ENCODE measurements at regions not wholly inside any gene's neighbourhood (a gene's known extent, or its start where the extent isn't known, plus 50 kb on each side); places are given as distances from the start of the nearest gene placed in this dataset.

DNA sequence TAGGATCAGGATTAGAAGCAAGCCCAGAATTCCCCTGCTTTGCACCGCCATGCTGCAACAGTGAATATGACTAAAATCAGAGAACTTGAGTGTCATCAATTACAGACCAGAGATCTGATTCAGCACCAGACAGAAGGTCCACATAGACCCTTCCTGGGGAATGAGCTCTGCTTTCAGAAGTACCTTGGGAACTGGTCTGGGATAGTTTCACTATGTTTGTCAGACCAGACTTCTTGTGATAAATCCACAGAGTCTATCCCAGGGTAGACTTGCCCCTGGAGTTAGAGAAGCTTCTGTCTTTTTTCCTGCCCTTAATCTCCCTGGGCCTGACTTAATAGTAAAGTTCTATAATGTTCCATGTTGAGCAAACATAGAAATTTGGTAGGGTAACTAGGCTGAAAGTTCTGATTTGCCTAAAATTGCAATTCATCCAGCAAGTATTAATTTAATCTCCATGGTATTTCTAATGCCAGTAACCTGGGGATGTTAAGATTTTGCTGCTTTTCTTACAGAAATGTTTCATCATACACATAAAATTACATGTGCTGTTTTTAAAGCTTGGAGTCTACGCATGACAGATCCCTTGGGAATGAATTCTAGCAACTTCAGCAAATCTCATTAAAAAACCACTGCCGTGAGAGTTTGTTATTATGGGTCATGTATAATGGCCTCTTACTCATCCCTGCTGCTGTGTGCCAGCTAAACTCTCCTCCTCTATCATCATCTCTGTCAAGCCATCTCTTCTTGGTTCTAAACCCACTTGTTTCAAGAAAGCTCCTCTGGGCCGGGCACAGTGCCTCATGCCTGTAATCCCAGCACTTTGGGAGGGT lies 61.3 kb upstream of the METAP2 start:
- no peak overlapping the region for H3K4me3 Mint-ChIP-seq (ENCODE audit: unreplicated experiment)
- H3K9me3 Mint-ChIP-seq (ENCODE audit: unreplicated experiment): no peaks in the 10 kb centered on the region
- DNase-seq (ENCODE audit: extremely low spot score, unreplicated experiment): no peak
- TF ChIP-seq, protein P1, sequence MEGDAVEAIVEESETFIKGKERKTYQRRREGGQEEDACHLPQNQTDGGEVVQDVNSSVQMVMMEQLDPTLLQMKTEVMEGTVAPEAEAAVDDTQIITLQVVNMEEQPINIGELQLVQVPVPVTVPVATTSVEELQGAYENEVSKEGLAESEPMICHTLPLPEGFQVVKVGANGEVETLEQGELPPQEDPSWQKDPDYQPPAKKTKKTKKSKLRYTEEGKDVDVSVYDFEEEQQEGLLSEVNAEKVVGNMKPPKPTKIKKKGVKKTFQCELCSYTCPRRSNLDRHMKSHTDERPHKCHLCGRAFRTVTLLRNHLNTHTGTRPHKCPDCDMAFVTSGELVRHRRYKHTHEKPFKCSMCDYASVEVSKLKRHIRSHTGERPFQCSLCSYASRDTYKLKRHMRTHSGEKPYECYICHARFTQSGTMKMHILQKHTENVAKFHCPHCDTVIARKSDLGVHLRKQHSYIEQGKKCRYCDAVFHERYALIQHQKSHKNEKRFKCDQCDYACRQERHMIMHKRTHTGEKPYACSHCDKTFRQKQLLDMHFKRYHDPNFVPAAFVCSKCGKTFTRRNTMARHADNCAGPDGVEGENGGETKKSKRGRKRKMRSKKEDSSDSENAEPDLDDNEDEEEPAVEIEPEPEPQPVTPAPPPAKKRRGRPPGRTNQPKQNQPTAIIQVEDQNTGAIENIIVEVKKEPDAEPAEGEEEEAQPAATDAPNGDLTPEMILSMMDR (IDR thresholded peaks at IDR 0.05): no peak
- peaks cover 40% of the 10 kb centered on the region for H3K4me1 Mint-ChIP-seq (ENCODE audit: unreplicated experiment)
- no peaks in the 10 kb centered on the region for H3K36me3 Mint-ChIP-seq (ENCODE audit: unreplicated experiment)
- H3K27me3 Mint-ChIP-seq (ENCODE audit: unreplicated experiment): no peaks in the 10 kb centered on the region
- H3K27ac Mint-ChIP-seq (ENCODE audit: unreplicated experiment): peak overlapping the region; percentile 95

- no peak overlapping the region for H3K4me3 Mint-ChIP-seq (ENCODE audit: unreplicated experiment)
- no peaks in the 10 kb centered on the region for H3K27me3 Mint-ChIP-seq (ENCODE audit: unreplicated experiment)
- DNase-seq (ENCODE audit: extremely low spot score, unreplicated experiment): no peak
Measured at GRCh38 chr12:95413576-95413975, 60.4 kb upstream of the METAP2 start.

DNA sequence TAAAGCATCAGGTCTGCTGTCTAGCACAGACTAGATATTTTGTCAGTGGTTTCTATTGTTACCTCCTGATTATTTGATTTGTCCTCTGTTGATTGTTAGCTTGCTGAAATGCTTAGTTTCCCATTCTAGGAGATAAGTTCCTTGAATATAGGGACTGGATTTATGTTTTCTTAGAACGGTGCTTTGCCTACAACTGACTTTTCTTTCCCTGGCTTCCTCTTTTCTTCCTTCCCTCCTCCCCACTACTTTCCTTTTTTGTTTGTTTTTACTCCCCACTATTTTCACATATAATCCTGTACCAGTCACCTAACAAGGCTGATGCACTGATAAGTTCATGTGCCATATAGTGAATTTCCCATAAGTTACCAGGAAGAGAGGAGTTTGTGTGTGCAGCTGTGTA lies 58.5 kb upstream of the METAP2 start:
- TF ChIP-seq, protein P1 (IDR thresholded peaks at IDR 0.05): no peak
- Mint-ChIP-seq H3K27me3 (ENCODE audit: unreplicated experiment) (no peaks in the 10 kb centered on the region), H3K4me3 (ENCODE audit: unreplicated experiment) (no peak overlapping the region), H3K4me1 (ENCODE audit: unreplicated experiment) (peaks cover 43% of the 10 kb centered on the region), H3K36me3 (ENCODE audit: unreplicated experiment) (no peaks in the 10 kb centered on the region), H3K27ac (ENCODE audit: unreplicated experiment) (peak overlapping the region; percentile 29), H3K9me3 (ENCODE audit: unreplicated experiment) (no peaks in the 10 kb centered on the region)
- no peak for DNase-seq (ENCODE audit: extremely low spot score, unreplicated experiment)

More at GRCh38 chr12:95413576-95413975, 60.4 kb upstream of the METAP2 start:
- H3K27ac Mint-ChIP-seq (ENCODE audit: unreplicated experiment): peak overlapping the region; percentile 95
- no peaks in the 10 kb centered on the region for H3K36me3 Mint-ChIP-seq (ENCODE audit: unreplicated experiment)
- no peaks in the 10 kb centered on the region for H3K9me3 Mint-ChIP-seq (ENCODE audit: unreplicated experiment)
- H3K4me1 Mint-ChIP-seq (ENCODE audit: unreplicated experiment): peaks cover 45% of the 10 kb centered on the region
- TF ChIP-seq, protein P1 (IDR thresholded peaks at IDR 0.05): no peak

- no peaks in the 10 kb centered on the region for H3K27me3 Mint-ChIP-seq (ENCODE audit: unreplicated experiment)
- no peaks in the 10 kb centered on the region for H3K9me3 Mint-ChIP-seq (ENCODE audit: unreplicated experiment)
- TF ChIP-seq, protein P1 (IDR thresholded peaks at IDR 0.05): no peak
- no peak for DNase-seq (ENCODE audit: extremely low spot score, unreplicated experiment)
- H3K4me1 Mint-ChIP-seq (ENCODE audit: unreplicated experiment): peaks cover 43% of the 10 kb centered on the region
- no peak overlapping the region for H3K4me3 Mint-ChIP-seq (ENCODE audit: unreplicated experiment)
- H3K36me3 Mint-ChIP-seq (ENCODE audit: unreplicated experiment): no peaks in the 10 kb centered on the region
- H3K27ac Mint-ChIP-seq (ENCODE audit: unreplicated experiment): no peak overlapping the region
Measured at GRCh38 chr12:95416111-95416636, 57.8 kb upstream of the METAP2 start.

DNA sequence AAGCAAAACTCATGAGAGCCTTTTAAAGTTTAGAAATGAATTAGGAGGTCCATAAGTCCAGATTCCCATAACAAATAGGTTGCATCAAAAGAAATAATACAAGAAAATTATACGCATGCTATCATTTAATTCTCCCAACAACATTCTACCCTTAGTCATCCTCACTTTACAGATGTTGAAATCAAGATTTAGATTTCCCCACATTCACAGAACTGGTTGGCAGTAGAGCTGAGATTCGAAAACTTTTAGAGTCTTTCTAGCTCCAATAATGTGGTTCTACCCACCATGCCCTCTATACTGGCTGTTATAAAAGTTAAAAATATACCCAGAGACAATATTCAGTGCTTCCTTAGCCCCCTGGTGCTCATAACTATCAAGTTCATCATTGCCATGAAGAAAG lies 56.6 kb upstream of the METAP2 start:
- Mint-ChIP-seq H3K9me3 (ENCODE audit: unreplicated experiment) (no peaks in the 10 kb centered on the region), H3K4me3 (ENCODE audit: unreplicated experiment) (no peak overlapping the region), H3K27ac (ENCODE audit: unreplicated experiment) (no peak overlapping the region), H3K36me3 (ENCODE audit: unreplicated experiment) (no peaks in the 10 kb centered on the region), H3K4me1 (ENCODE audit: unreplicated experiment) (peaks cover 36% of the 10 kb centered on the region), H3K27me3 (ENCODE audit: unreplicated experiment) (no peaks in the 10 kb centered on the region)
- no peak for DNase-seq (ENCODE audit: extremely low spot score, unreplicated experiment)
- TF ChIP-seq, protein P1 (IDR thresholded peaks at IDR 0.05): no peak
